Liver (tissue), 3 donors: ENCODE measurements at regions not wholly inside any gene's neighbourhood (a gene's known extent, or its start where the extent isn't known, plus 50 kb on each side); places are given as distances from the start of the nearest gene placed in this dataset.

Experiments
- CTCF ChIP-seq: fragments of 150-350 bp; IDR thresholded peaks from 2 replicates; pipeline ENCODE4 v1.5.1; 2017; ENCODE audit warnings: improper control_type of control experiment, low read depth, low read length; ENCODE audit not compliant: missing input control
- JUND ChIP-seq, 2 donors: IDR thresholded peaks; 2 replicates each; pipeline ENCODE4 v1.6.1; 2016; ENCODE audit warnings: antibody characterized with exemption in 2 of 2
- TF ChIP-seq, protein P1 (sequence below): IDR thresholded peaks from 2 replicates; pipeline ENCODE4 v1.6.1; 2016; ENCODE audit warnings: antibody characterized with exemption
- donor health status: healthy.
- donor health status: healthy.

DNA sequence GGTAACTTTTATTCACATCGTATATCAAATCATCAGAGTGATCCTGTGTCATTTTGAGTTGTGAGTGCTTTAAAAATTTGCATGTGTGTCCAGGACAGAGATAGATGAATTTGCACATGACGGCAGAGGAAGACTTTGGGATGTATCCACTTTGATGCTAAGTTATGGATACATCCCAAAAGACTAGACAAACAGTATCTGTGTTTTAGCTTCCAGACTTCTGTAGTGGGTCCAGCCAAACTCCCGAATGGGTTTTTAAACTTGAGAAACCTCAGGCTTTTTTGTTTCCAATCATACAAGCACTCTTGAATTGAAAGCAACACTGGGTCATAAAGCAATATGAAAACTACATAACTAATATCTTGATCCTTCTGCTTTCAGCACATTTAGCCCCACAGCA lies 213.8 kb downstream of the C9orf152 start:
- TF ChIP-seq CTCF: no peak
- TF ChIP-seq, protein P1, sequence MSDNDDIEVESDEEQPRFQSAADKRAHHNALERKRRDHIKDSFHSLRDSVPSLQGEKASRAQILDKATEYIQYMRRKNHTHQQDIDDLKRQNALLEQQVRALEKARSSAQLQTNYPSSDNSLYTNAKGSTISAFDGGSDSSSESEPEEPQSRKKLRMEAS: no peak
- TF ChIP-seq JUND (IDR thresholded peaks at IDR 0.05): no peak
